ENCODE measurements at regions not wholly inside any gene's neighbourhood (a gene's known extent, or its start where the extent isn't known, plus 50 kb on each side); places are given as distances from the start of the nearest gene placed in this dataset.

GRCh38 chr2:75928093-75928492 lies 217.4 kb upstream of the GCFC2 start:
- Histone ChIP-seq H3K4me2 (replicated peaks; ENCODE audit: extremely low read depth, low read length, poor library complexity, severe bottlenecking) (no peak overlapping the region), H4K20me1 (ENCODE audit: insufficient read depth, low read length) (no peaks in the 10 kb centered on the region), H3K27me3 (ENCODE audit: control insufficient read depth in 2 of 2, insufficient read depth in 2 of 2, low read length in 2 of 2) (no peaks in the 10 kb centered on the region), H3K4me1 (ENCODE audit: control insufficient read depth in 1 of 2, insufficient read depth in 2 of 2, low read length in 2 of 2) (no peaks in the 10 kb centered on the region), H3K9me3 (replicated peaks in 1 of 2; ENCODE audit: control insufficient read depth in 1 of 2, insufficient read depth in 1 of 2, low read length in 2 of 2) (no peaks in the 10 kb centered on the region), H3K27ac (ENCODE audit: low read depth in 1 of 2, low read length in 2 of 2) (no peak overlapping the region), H3K79me2 (ENCODE audit: insufficient read depth, low read length) (no peaks in the 10 kb centered on the region), H3K9ac (ENCODE audit: insufficient read depth, low read length, poor library complexity, severe bottlenecking) (no peak overlapping the region), H3K36me3 (replicated peaks in 1 of 2; ENCODE audit: control insufficient read depth in 1 of 2, insufficient read depth in 2 of 2, low read length in 2 of 2) (no peaks in the 10 kb centered on the region), H3K4me3 (replicated peaks in 1 of 3; ENCODE audit: low read depth in 2 of 3, low read length in 3 of 3) (no peak overlapping the region), H2AFZ (ENCODE audit: insufficient read depth, low read depth, low read length, poor library complexity, severe bottlenecking) (no peak overlapping the region)
- H3K4me3 Mint-ChIP-seq: no peak overlapping the region
- no peak overlapping the region for H3K27ac Mint-ChIP-seq
- no peak for TF ChIP-seq CTCF (IDR thresholded peaks at IDR 0.05)
- peaks cover 0 to 2% (median 0%) of the 10 kb centered on the region in 7 donors for H3K9me3 Mint-ChIP-seq
- H3K36me3 Mint-ChIP-seq: no peaks in the 10 kb centered on the region
- H3K4me1 Mint-ChIP-seq: no peaks in the 10 kb centered on the region
- intact Hi-C loops (cut with micrococcal nuclease): no loop called here
- H3K27me3 Mint-ChIP-seq (ENCODE audit: low read depth in 3 of 3): peaks cover 0 to 2% (median 0%) of the 10 kb centered on the region in 3 donors
- no CpG with 5 or more reads among the region's 2 CpGs for WGBS (ENCODE audit: insufficient coverage)
- no peak for DNase-seq

DNA sequence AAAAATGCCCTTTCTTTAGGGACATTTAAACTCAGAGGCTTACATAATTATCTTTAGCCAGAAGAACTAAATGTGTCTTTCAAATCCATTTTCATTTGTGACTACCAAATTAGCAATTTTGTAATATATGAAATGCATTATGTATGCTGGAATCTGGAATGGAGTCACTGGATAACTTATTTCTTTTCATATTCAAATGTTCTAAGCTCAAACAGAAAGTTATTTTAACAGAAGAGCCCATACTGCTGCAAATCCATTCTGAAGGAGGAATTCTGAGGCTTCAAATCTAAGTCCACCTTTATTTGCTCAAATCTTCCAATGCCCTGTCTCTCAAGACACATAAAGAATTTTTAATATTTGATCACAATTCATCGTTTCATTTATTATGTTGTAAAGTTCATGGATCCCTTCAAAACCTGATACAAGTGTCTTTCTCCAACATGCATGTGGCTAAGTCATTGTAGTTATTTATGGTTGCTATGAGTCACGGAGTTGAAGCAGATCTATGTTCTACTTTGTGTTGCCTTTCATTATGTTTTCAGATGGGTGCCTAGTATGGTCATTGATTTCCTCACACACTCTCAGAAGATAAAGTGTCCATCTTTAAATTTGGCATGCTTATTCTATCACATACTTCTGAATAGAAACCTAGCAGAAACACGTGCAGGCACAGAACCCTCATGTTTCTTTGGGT lies 214.8 kb upstream of the GCFC2 start:
- H3K4me3 ChIP-seq (replicated peaks in 1 of 3; ENCODE audit: low read depth in 2 of 3, low read length in 3 of 3): no peak overlapping the region
- H3K9me3 Mint-ChIP-seq: peaks cover 0 to 2% (median 0%) of the 10 kb centered on the region in 7 donors

More for the DNA sequence above, 214.8 kb upstream of the GCFC2 start:
- H3K36me3 ChIP-seq (replicated peaks in 1 of 2; ENCODE audit: control insufficient read depth in 1 of 2, insufficient read depth in 2 of 2, low read length in 2 of 2): no peaks in the 10 kb centered on the region
- Mint-ChIP-seq H3K27ac (no peak overlapping the region), H3K4me3 (no peak overlapping the region), H3K36me3 (no peaks in the 10 kb centered on the region), H3K4me1 (no peaks in the 10 kb centered on the region), H3K27me3 (ENCODE audit: low read depth in 3 of 3) (peaks cover 0 to 2% (median 0%) of the 10 kb centered on the region in 3 donors)
- H3K4me2 ChIP-seq (replicated peaks; ENCODE audit: extremely low read depth, low read length, poor library complexity, severe bottlenecking): no peak overlapping the region
- H3K4me1 ChIP-seq (ENCODE audit: control insufficient read depth in 1 of 2, insufficient read depth in 2 of 2, low read length in 2 of 2): no peaks in the 10 kb centered on the region
- intact Hi-C loops (cut with micrococcal nuclease): no loop called here
- H3K27me3 ChIP-seq (ENCODE audit: control insufficient read depth in 2 of 2, insufficient read depth in 2 of 2, low read length in 2 of 2): no peaks in the 10 kb centered on the region
- no CpG with 5 or more reads among the region's 3 CpGs for WGBS (ENCODE audit: insufficient coverage)
- no peak overlapping the region for H2AFZ ChIP-seq (ENCODE audit: insufficient read depth, low read depth, low read length, poor library complexity, severe bottlenecking)
- H3K9ac ChIP-seq (ENCODE audit: insufficient read depth, low read length, poor library complexity, severe bottlenecking): no peak overlapping the region
- no peaks in the 10 kb centered on the region for H3K79me2 ChIP-seq (ENCODE audit: insufficient read depth, low read length)
- no peak for DNase-seq
- no peaks in the 10 kb centered on the region for H4K20me1 ChIP-seq (ENCODE audit: insufficient read depth, low read length)
- H3K27ac ChIP-seq (ENCODE audit: low read depth in 1 of 2, low read length in 2 of 2): no peak overlapping the region
- no peak for TF ChIP-seq CTCF (IDR thresholded peaks at IDR 0.05)
- no peaks in the 10 kb centered on the region for H3K9me3 ChIP-seq (replicated peaks in 1 of 2; ENCODE audit: control insufficient read depth in 1 of 2, insufficient read depth in 1 of 2, low read length in 2 of 2)
